H9 (cell line): ENCODE measurements at regions not wholly inside any gene's neighbourhood (a gene's known extent, or its start where the extent isn't known, plus 50 kb on each side); places are given as distances from the start of the nearest gene placed in this dataset.
"Not testable (repeated sequence)": the region's sequence is repeated elsewhere in the genome, so short reads cannot be mapped to it uniquely, and the experiment has no call there.

ENCODE experiments used
- DNase-seq: peaks from one replicate; pipeline ENCODE4 v3.0.0-alpha.2; 2017
- H2AFZ ChIP-seq: one replicate; pipeline ENCODE4 v1.6.1; 2013; ENCODE audit warnings: mild to moderate bottlenecking, low read length, control low read depth, moderate library complexity
- H2AK5ac ChIP-seq: 2 replicates; pipeline ENCODE4 v1.6.1; 2013; ENCODE audit warnings: low read length, control low read depth, mixed read lengths; ENCODE audit not compliant: insufficient read length
- H2BK120ac ChIP-seq: one replicate; pipeline ENCODE4 v1.6.1; 2013; ENCODE audit warnings: low read depth, mild to moderate bottlenecking, low read length, control low read depth, inconsistent platforms; ENCODE audit not compliant: poor library complexity, severe bottlenecking
- H2BK12ac ChIP-seq: 2 replicates; pipeline ENCODE4 v1.6.1; 2013; ENCODE audit warnings: low read length, control low read depth, mixed read lengths, low read depth; ENCODE audit not compliant: insufficient read length
- H2BK15ac ChIP-seq: 2 replicates; pipeline ENCODE4 v1.6.1; 2013; ENCODE audit warnings: low read depth, low read length, control low read depth
- H2BK20ac ChIP-seq: one replicate; pipeline ENCODE4 v1.6.1; 2013; ENCODE audit warnings: low read depth, mild to moderate bottlenecking, low read length, control low read depth, inconsistent platforms; ENCODE audit not compliant: poor library complexity, severe bottlenecking
- H2BK5ac ChIP-seq: 2 replicates; pipeline ENCODE4 v1.6.1; 2013; ENCODE audit warnings: low read length, control low read depth, mixed read lengths; ENCODE audit not compliant: insufficient read length
- H3K14ac ChIP-seq: 2 replicates; pipeline ENCODE4 v1.6.1; 2013; ENCODE audit warnings: low read length, control low read depth; ENCODE audit not compliant: insufficient read depth
- H3K18ac ChIP-seq: 2 replicates; pipeline ENCODE4 v1.6.1; 2013; ENCODE audit warnings: low read depth, mild to moderate bottlenecking, mixed read lengths, low read length, control low read depth; ENCODE audit not compliant: insufficient read length
- H3K23ac ChIP-seq: 2 replicates; pipeline ENCODE4 v1.6.1; 2013; ENCODE audit warnings: low read length, control low read depth, mixed read lengths, low read depth; ENCODE audit not compliant: insufficient read length
- H3K23me2 ChIP-seq: 2 replicates; pipeline ENCODE4 v1.6.1; 2013; ENCODE audit warnings: low read depth, mild to moderate bottlenecking, mixed read lengths, low read length, control low read depth; ENCODE audit not compliant: insufficient read length, poor library complexity, severe bottlenecking
- H3K27ac ChIP-seq: 2 replicates; pipeline ENCODE4 v1.5.1; 2013; ENCODE audit warnings: low read length, control low read depth, mixed read lengths, low read depth; ENCODE audit not compliant: insufficient read length
- H3K27me3 ChIP-seq: 2 replicates; pipeline ENCODE4 v1.6.1; 2013; ENCODE audit warnings: low read length, control low read depth, inconsistent platforms; ENCODE audit not compliant: insufficient read depth
- H3K4ac ChIP-seq: 2 replicates; pipeline ENCODE4 v1.6.1; 2013; ENCODE audit warnings: low read depth, mild to moderate bottlenecking, control low read depth, inconsistent platforms, low read length, moderate library complexity
- H3K4me1 ChIP-seq: 2 replicates; pipeline ENCODE4 v1.6.1; 2013; ENCODE audit warnings: low read length, control low read depth, inconsistent platforms; ENCODE audit not compliant: insufficient read depth
- H3K4me2 ChIP-seq: 2 replicates; pipeline ENCODE4 v1.6.1; 2013; ENCODE audit warnings: low read length, control low read depth, mixed read lengths; ENCODE audit not compliant: insufficient read length, insufficient read depth
- H3K56ac ChIP-seq: 2 replicates; pipeline ENCODE4 v1.6.1; 2013; ENCODE audit warnings: low read depth, mild to moderate bottlenecking, mixed read lengths, low read length, control low read depth; ENCODE audit not compliant: insufficient read length
- H3K79me1 ChIP-seq: 2 replicates; pipeline ENCODE4 v1.6.1; 2013; ENCODE audit warnings: low read depth, mild to moderate bottlenecking, moderate library complexity, low read length, control low read depth, inconsistent platforms; ENCODE audit not compliant: insufficient read depth, poor library complexity, severe bottlenecking
- H3K79me2 ChIP-seq: 2 replicates; pipeline ENCODE4 v1.6.1; 2013; ENCODE audit warnings: low read length, control low read depth, inconsistent platforms; ENCODE audit not compliant: insufficient read depth
- H3K9ac ChIP-seq: 2 replicates; pipeline ENCODE4 v1.6.1; 2013; ENCODE audit warnings: low read length, control low read depth, mixed read lengths; ENCODE audit not compliant: insufficient read length; ENCODE audit errors: extremely low read depth
- H3K9me3 ChIP-seq: one replicate; pipeline ENCODE4 v1.6.1; 2013; ENCODE audit warnings: low read depth, low read length, inconsistent platforms; ENCODE audit not compliant: control insufficient read depth
- H3T11ph ChIP-seq: one replicate; pipeline ENCODE4 v1.6.1; 2013; ENCODE audit warnings: mild to moderate bottlenecking, low read length, control low read depth, inconsistent platforms
- H4K20me1 ChIP-seq: one replicate; pipeline ENCODE4 v1.6.1; 2013; ENCODE audit not compliant: control insufficient read depth, insufficient read length, insufficient read depth
- H4K5ac ChIP-seq: 2 replicates; pipeline ENCODE4 v1.6.1; 2013; ENCODE audit warnings: low read depth, mild to moderate bottlenecking, mixed read lengths, low read length, control low read depth; ENCODE audit not compliant: insufficient read length
- H4K8ac ChIP-seq: replicated peaks from 2 replicates; pipeline ENCODE4 v1.6.1; 2013; ENCODE audit warnings: low read length, control low read depth, mixed read lengths, low read depth; ENCODE audit not compliant: insufficient read length
- H4K91ac ChIP-seq: 2 replicates; pipeline ENCODE4 v1.6.1; 2013; ENCODE audit warnings: low read depth, mild to moderate bottlenecking, moderate library complexity, mixed read lengths, low read length, control low read depth; ENCODE audit not compliant: insufficient read length
- H3K27ac Mint-ChIP-seq, 3 experiments: 2 replicates in 2 of 3; 3 replicates in 1 of 3; pipeline ENCODE4 v1.8.0; 2020 to 2021; ENCODE audit warnings: mixed read lengths in 3 of 3, mild to moderate bottlenecking in 1 of 3, moderate library complexity in 1 of 3
- H3K27me3 Mint-ChIP-seq: 2 replicates; pipeline ENCODE4 v1.8.0; 2021; ENCODE audit warnings: low read depth, mild to moderate bottlenecking, moderate library complexity, mixed read lengths
- H3K36me3 Mint-ChIP-seq, 3 experiments: 2 replicates in 2 of 3; 3 replicates in 1 of 3; pipeline ENCODE4 v1.8.0; 2020 to 2021; ENCODE audit warnings: low read depth in 3 of 3, mixed read lengths in 3 of 3; ENCODE audit not compliant: insufficient read depth in 1 of 3
- H3K4me1 Mint-ChIP-seq, 2 experiments: 2 replicates each; pipeline ENCODE4 v1.8.0; 2020; ENCODE audit warnings: mixed read lengths in 2 of 2
- H3K4me3 Mint-ChIP-seq, 2 experiments: 2 replicates in 1 of 2; 3 replicates in 1 of 2; pipeline ENCODE4 v1.8.0; 2020 to 2021; ENCODE audit warnings: mild to moderate bottlenecking in 2 of 2, mixed read lengths in 2 of 2, moderate library complexity in 1 of 2
- H3K9me3 Mint-ChIP-seq, 2 experiments: 2 replicates in 1 of 2; 3 replicates in 1 of 2; pipeline ENCODE4 v1.8.0; 2020; ENCODE audit warnings: mild to moderate bottlenecking in 2 of 2, mixed read lengths in 2 of 2, moderate library complexity in 1 of 2
- CTCF ChIP-seq: fragments of 200-600 bp; sonication (generic); conservative IDR thresholded peaks from 3 replicates; pipeline ENCODE4 v1.8.0; 2021; ENCODE audit warnings: antibody characterized with exemption, mild to moderate bottlenecking
- WGBS: extraction: QIAGEN DNeasy Blood & Tissue Kit; methylation state at CpG from one replicate; pipeline ENCODE4 v1.1.7; 2013; ENCODE audit warnings: missing lambda C conversion rate, low lambda C conversion rate, mixed read lengths; ENCODE audit not compliant: insufficient read length; ENCODE audit errors: extremely low coverage; 5-methylcytosine and 5-hydroxymethylcytosine counted together

- no peaks in the 10 kb centered on the region for H3K36me3 Mint-ChIP-seq
These were observed 234.1 kb downstream of the CDH26 start for GRCh38 chr20:60192326-60192725.

DNA sequence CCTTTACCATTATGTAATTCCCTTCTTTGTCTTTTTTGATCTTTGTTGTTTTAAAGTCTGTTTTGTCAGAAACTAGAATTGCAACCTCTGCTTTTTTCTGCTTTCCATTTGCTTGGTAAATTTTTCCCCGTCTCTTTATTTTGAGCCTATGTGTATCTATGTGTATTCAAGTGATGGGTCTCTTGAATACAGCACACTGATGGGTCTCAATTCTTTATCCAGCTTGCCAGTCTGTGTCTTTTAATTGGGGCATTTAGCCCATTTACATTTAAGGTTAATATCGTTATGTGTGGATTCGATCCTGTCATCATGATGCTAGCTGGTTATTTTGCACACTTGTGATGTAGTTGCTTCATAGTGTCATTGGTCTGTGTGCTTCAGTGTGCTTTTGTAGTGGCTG is 240.9 kb downstream of the CDH26 start:
- H3K27ac Mint-ChIP-seq = not testable (repeated sequence)

More at GRCh38 chr20:60192326-60192725, 234.1 kb downstream of the CDH26 start:
- no peak overlapping the region for H3K56ac ChIP-seq
- H4K20me1 ChIP-seq = no peaks in the 10 kb centered on the region
- no CpG with 5 or more reads among the region's 1 CpG for WGBS
- H3K4ac ChIP-seq = no peak overlapping the region
- no peak overlapping the region for H4K8ac ChIP-seq
- H3K79me2 ChIP-seq = no peaks in the 10 kb centered on the region
- H3K9ac ChIP-seq = no peak overlapping the region
- H3K14ac ChIP-seq = no peak overlapping the region
- H2BK15ac ChIP-seq = no peak overlapping the region
- H3K9me3 Mint-ChIP-seq = peaks cover 2 to 16% of the 10 kb centered on the region in 2 experiments; a peak in 3 of 5 replicates
- H3K27me3 Mint-ChIP-seq = peaks cover 38% of the 10 kb centered on the region
- H2BK20ac ChIP-seq = no peak overlapping the region
- no peak for TF ChIP-seq CTCF
- no peak overlapping the region for H2AFZ ChIP-seq
- H4K91ac ChIP-seq = no peak overlapping the region
- H3K23me2 ChIP-seq = no peaks in the 10 kb centered on the region
- H2BK120ac ChIP-seq = no peak overlapping the region
- H3T11ph ChIP-seq = no peak overlapping the region
- H3K27ac ChIP-seq = no peak overlapping the region
- no peak overlapping the region for H3K4me2 ChIP-seq
- no peak overlapping the region for H4K5ac ChIP-seq
- no peak for DNase-seq
- H3K4me1 Mint-ChIP-seq = no peaks in the 10 kb centered on the region
- H3K27ac Mint-ChIP-seq = no peak overlapping the region
- no peaks in the 10 kb centered on the region for H3K4me1 ChIP-seq
- H2BK12ac ChIP-seq = no peak overlapping the region
- H2AK5ac ChIP-seq = no peak overlapping the region
- H3K4me3 Mint-ChIP-seq = no peak overlapping the region
- no peaks in the 10 kb centered on the region for H3K79me1 ChIP-seq
- no peak overlapping the region for H2BK5ac ChIP-seq
- H3K23ac ChIP-seq = no peak overlapping the region
- H3K27me3 ChIP-seq = no peaks in the 10 kb centered on the region
- no peaks in the 10 kb centered on the region for H3K9me3 ChIP-seq
- H3K18ac ChIP-seq = no peak overlapping the region

More for the DNA sequence above, 240.9 kb downstream of the CDH26 start:
- Mint-ChIP-seq H3K27me3 (peaks cover 34% of the 10 kb centered on the region), H3K9me3 (peaks cover 13 to 31% of the 10 kb centered on the region in 2 experiments; a peak in 4 of 5 replicates)
- not testable (repeated sequence) for H4K20me1 ChIP-seq, H3K9ac ChIP-seq, H2AFZ ChIP-seq, H2BK120ac ChIP-seq, H3K36me3 Mint-ChIP-seq, H4K5ac ChIP-seq, H3K18ac ChIP-seq, H3K23me2 ChIP-seq, H3K9me3 ChIP-seq, H2BK5ac ChIP-seq, H2BK15ac ChIP-seq, H2BK12ac ChIP-seq, H3K14ac ChIP-seq, H4K8ac ChIP-seq, DNase-seq, H3K23ac ChIP-seq, H3K4me3 Mint-ChIP-seq, H2AK5ac ChIP-seq, H4K91ac ChIP-seq, H3K79me2 ChIP-seq, H3K4me1 ChIP-seq, H2BK20ac ChIP-seq, H3K27me3 ChIP-seq, H3K4me1 Mint-ChIP-seq, H3T11ph ChIP-seq, H3K4me2 ChIP-seq, H3K4ac ChIP-seq, H3K27ac ChIP-seq, H3K56ac ChIP-seq, H3K79me1 ChIP-seq
- no CpG with 5 or more reads among the region's 3 CpGs for WGBS
